ENCODE measurements at regions not wholly inside any gene's neighbourhood (a gene's known extent, or its start where the extent isn't known, plus 50 kb on each side); places are given as distances from the start of the nearest gene placed in this dataset.
A peak's percentile ranks its signal among the peaks of the same experiment; 100 is the strongest.

- no peak for DNase-seq (ENCODE audit: low read depth)
Observed at GRCh38 chr2:180739070-180739469, 241.3 kb upstream of the UBE2E3 start.

DNA sequence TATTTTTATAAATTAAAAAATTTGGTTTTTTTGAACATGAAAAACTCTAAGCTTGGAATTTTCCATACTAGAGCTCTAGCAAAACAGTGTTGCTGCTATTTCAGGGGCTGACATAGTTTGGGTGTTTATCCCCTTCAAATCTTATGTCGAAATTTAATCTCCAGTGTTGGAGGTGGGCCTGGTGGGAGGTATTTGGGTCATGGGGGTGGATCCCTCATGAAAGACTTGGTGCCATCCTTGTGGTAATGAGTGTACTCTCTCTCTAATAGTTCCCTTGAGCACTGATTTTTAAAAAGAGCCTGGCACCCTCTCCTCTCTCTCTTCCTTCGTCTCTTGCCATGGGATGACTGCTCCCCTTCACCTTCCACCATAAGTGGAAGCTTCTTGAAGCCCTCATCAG lies 244.6 kb upstream of the UBE2E3 start:
- DNase-seq (ENCODE audit: low read depth), result no peak

DNA sequence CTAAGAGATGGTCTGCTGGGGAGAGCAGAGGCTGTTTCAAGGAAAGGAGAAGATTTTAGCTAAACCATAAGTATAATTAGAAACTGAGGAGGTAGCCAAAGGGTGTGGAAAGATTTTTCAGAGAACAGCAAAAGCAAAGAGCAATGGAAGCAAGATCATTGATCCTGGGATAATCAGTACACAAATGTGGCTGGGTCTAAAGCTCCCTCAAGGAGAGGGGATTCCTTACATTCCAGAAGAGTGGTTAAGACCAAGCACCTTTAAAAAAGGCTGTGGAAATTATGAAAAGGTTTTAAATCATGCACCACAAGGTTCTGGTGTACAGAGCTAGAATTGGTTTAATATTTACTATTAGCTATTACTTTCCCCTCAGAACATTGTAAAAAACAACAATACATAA lies 246.0 kb upstream of the UBE2E3 start:
- DNase-seq (ENCODE audit: low read depth), result no peak

DNA sequence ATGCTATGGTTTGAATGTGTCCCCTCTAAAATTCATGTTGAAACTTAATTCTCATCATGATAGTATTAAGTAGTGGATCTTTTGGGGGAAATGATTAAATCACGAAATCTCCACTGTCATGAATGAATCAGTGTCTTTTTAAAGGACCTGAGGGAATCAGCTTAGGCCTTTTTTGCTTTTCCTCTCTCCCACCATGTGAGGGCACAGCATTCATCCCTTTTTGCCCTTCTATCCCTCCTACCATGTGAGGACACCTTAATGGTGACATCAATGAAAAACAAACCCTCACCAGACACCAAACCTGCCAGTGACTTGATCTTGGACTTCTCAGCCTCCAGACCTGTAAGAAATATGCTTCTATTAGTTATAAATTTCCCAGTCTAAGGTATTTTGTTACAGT lies 247.1 kb upstream of the UBE2E3 start:
- DNase-seq (ENCODE audit: low read depth), result no peak

GRCh38 chr2:180732337-180732736 lies 248.1 kb upstream of the UBE2E3 start:
- no peak for DNase-seq (ENCODE audit: low read depth)

DNA sequence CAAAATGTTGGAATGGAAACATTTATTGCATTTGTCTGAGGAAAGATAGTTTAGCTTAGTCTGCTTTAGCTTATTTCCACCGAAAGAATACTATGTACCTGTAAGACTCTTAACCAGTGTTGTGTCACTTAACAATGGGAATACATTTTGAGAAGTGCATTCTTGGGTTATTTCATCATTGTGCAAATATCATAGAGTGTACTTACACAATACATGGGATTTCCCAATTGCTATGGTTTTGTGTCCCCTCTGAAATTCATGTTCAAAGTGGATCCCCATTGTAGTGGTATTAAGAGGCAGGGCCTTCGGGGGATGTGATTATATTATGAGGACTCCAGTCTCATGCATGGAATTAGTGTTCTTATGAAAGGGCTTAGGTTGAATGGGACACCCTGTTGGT lies 249.4 kb upstream of the UBE2E3 start:
- no peak for DNase-seq (ENCODE audit: low read depth)

DNA sequence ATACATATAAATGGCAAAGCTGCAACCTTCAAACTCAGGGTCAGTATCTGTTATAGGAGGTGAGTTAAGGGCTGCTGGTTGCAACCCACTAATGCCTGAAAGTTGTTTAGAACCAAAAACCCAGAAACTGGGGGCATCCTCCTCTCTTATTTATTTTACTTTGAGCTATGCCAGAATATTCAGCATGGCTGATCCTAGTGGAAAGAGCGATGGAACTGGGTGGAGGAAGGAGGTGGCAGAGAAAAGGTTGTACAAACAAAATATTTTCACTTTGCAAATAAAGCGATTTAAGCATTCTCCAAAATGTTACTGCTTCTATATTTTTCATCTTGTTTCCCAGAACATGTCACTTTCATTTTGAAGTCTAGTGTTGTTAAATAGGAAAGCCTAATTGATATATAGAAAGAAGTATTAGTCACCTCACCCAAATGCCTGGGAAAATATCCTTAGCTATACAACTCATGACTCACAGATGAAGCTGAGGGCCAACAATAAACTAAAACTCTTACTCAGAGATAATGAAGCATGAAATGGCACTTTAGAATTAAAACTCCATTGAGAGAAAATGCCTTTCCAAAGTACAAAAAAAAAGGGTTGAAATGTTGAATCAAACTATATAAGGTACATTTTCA lies 251.4 kb upstream of the UBE2E3 start:
- DNase-seq (ENCODE audit: low read depth), result peak; percentile 20

- DNase-seq (ENCODE audit: low read depth), result no peak
Observed at GRCh38 chr2:180723712-180724111, 256.7 kb upstream of the UBE2E3 start.

DNA sequence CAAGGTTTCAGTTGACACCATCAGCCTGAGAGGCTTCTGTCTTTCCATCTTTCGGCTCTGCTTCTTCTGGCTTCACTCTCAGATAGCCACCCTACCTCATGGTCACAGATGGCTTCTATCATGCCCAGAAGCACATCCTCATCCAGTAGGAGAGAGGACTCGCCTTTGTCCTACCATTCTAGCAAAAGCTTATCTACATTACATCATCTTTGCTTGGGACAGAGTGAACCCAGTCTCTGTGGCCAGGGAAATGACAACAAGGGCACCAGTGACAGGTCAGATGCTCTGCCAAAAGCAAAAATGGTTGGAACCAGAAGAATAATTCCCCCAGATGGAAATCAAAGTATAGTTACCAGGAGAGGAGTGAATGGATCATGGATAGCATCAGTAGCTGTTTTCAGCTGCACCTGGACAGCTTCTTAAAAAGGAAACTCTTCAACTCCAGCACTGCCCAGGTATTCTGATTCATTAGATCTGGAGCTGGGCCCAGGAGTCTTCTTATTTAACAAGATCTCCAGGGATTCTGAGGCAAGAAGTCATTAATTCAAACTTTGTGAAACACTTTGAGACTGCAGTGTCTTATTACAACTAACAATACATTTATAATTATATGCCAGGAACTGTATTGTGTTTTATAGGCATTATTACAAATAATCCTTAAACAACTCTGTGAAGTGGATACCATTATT lies 257.7 kb upstream of the UBE2E3 start:
- DNase-seq (ENCODE audit: low read depth), result peak; percentile 22

- DNase-seq (ENCODE audit: low read depth), result no peak
Observed at GRCh38 chr2:180720829-180721228, 259.6 kb upstream of the UBE2E3 start.

GRCh38 chr2:180717588-180717987 lies 262.8 kb upstream of the UBE2E3 start:
- no peak for DNase-seq (ENCODE audit: low read depth)

GRCh38 chr2:180716186-180717180 lies 263.9 kb upstream of the UBE2E3 start:
- DNase-seq (ENCODE audit: low read depth), result no peak

- no peak for DNase-seq (ENCODE audit: low read depth)
Observed at GRCh38 chr2:180715044-180715443, 265.4 kb upstream of the UBE2E3 start.

DNA sequence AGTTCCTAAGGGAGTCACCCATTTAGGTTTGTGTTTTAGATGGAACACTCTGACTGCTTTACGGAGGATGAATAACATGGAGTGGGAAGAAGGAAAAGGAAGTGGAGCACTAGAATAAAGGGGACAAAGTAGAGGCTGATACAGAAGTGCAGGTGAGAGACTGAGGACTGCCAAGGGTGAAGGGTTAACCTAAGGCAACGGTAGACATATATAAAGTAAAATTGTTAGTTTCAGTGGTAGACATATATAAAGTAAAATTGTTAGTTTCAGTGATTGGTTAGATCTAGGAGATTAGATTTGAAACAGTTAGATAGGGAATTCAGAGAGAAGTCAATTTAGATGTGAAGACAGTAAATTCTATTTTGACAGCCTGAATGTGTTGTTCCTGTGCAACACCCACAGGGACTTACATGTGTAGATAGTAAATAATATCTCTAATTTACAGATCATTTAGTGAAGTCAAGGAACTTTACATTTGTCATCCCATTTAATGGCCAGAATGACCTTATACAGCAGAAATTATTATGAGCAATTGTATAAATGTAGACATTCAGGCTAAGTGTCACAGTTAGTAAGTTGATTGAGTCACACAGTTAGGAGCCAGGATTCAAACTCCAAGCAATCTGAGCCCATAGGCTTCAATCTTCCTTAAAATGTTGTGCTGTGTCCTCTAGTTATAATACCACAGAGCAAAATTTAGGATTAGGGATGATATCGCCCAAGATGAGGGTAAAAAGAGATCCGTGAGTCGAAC lies 270.8 kb upstream of the UBE2E3 start:
- DNase-seq (ENCODE audit: low read depth), result no peak

- peak; percentile 81 for DNase-seq (ENCODE audit: low read depth)
Observed at GRCh38 chr2:180707884-180708205, 272.6 kb upstream of the UBE2E3 start.

- no peak for DNase-seq (ENCODE audit: low read depth)
Observed at GRCh38 chr2:180707175-180707883, 273.1 kb upstream of the UBE2E3 start.

DNA sequence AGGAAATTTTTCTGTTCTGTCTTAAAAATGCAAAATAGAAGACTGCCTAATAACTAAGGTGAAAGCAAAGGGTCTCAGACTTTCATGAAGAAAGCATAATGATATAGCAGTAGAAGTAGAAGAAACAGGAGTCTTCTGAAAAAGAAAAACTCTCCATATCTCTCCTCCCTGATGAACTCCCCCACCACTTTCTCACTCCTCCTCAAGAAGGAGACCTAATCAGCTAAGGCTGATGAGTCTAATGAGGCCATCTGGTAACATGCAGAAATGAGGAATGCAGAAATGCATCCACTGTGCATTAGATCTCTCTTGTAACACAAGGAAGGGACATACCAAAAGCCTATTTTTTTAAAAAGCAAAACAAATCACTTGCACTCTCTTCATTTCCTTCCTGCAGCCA lies 273.7 kb upstream of the UBE2E3 start:
- DNase-seq (ENCODE audit: low read depth), result no peak

GRCh38 chr2:180705551-180705950 lies 274.9 kb upstream of the UBE2E3 start:
- no peak for DNase-seq (ENCODE audit: low read depth)

DNA sequence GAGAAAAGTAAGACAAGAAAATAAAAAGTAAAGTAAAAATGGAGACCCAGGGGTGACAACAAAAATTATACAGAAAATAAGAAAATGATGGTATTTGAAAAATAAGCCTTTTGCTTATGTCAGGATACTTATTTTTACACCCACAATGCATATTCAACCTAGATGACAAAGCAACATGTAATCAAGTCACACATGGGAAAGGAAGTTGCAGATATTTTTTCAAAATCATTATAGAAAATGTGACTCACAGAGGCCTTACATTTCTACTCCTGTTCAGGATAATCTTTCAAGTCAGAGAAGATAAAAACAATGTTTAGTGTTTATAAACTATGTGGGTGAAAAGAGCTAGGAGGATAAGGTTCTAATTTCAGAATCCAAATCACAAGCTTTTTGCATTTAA lies 275.3 kb upstream of the UBE2E3 start:
- no peak for DNase-seq (ENCODE audit: low read depth)

DNA sequence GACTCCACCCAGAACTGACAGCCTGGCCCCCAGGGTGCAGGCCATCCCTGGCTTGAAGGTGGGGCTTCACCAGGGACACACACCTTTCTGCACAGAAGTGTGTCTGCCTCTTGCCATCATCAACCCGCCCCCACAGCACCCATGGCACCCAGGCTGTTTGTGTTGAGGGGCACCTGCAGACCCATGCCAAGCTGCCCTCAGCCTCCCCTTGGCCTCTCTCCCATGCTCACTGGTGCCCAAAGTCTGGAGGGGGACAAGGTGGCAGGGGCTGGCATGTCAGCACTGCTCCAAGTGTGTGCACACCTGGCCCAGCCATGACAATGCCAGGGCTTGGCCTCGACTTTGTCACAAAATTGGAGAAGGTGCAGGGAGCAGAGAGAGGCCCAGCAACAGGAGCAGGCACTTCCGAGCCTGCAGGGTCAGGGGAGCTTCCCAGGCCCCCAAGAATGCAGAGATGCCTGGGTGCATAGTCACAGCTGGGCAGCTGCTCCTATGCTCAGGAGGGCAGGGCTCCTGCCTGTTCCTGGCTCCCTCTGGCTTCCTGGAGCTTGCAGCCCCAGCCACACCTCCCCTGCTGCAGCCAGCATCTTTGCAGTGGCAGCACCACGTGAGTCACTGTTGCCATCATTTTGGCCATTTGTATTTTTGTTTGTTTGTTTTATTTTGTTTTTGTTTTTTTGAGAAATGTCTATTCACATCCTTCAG lies 280.6 kb upstream of the UBE2E3 start:
- no peak for DNase-seq (ENCODE audit: low read depth)

GRCh38 chr2:180698668-180699067 lies 281.7 kb upstream of the UBE2E3 start:
- DNase-seq (ENCODE audit: low read depth), result no peak
